Inflammatory macrophage (primary cell): ENCODE measurements at regions not wholly inside any gene's neighbourhood (a gene's known extent, or its start where the extent isn't known, plus 50 kb on each side); places are given as distances from the start of the nearest gene placed in this dataset.

Experiments used
- DNase-seq, 2 donors: peaks; one replicate each; pipeline ENCODE4 v3.0.0-alpha.2; 2020 to 2022

DNA sequence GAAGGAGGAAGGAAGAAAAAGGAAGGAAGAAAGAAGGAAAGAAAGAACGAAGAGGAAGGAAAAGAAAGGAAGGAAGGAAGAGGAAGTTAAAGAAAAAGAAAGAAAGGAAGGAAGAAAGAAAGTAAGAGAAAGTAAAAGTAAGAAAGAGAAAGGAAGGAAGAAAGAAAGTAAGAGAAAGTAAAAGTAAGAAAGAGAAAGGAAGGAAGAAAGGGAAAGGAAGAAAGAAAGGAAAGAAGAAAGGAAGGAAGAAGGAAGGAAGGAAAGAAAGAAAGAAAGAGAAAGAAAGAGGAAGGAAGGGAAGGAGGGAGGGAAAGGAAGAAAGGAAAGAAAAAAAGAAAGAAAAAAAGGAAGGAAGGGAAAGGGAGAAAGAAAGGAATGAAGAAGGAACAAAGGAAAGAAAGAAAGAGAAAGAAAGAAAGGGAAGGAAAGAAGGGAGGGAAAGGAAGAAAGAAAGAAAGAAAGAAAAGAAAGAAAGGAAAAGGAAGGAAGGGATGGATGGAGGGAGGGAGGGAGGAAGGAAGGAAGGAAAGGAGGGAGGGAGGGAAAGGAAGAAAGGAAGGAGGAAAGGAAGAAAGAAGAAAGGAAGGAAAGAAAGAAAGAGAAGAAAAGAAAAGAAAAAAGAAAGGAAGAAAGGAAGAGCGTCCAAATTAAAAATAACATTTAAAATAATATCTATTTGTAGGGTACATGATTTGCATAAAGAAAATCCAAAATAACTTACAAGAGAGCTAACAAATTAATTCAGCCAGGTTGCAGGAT is 827.9 kb downstream of the TSN start:
- no peak for DNase-seq

DNA sequence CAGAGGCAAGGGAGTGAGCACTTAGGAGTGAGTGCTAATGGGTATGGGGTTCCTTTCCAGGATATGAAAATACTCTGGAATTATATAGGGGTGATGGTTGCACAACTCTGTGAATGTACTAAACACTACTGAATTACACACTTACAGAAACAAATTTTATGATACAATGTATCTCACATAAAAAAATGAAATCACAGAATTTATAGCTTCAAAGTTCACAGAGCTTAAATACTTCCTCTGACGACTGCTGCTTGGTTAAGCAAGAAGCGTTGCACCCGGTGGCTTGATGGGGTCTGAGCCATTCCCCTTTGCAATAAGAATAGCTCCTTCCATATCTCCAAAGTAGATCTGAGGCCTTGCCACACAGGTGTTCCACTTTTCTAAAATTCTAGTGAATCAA is 835.1 kb downstream of the TSN start:
- no peak for DNase-seq

DNA sequence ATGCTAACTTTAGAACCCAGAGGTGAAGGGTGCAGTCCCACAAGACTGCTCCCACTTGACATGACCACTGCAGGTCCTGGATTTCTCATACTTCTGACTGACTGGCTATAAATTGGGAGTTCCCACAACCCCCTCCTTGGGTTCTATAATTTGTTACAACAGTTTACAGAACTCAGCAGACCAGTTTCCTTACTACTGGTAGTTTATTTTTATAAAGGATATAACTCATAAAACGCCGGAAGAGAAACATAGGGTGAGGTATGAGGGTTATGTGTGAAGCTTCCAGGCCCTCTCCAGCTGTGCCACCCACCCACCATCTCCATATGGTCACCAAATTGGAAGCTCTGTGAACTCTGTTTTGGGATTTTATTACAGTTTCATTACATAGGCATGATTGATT is 839.6 kb downstream of the TSN start:
- no peak for DNase-seq

- no peak for DNase-seq
Measured at GRCh38 chr2:122596598-122596997, 841.1 kb downstream of the TSN start.

GRCh38 chr2:122598784-122599183 is 843.3 kb downstream of the TSN start:
- no peak for DNase-seq

- DNase-seq = no peak
Measured at GRCh38 chr2:122610948-122611609, 855.6 kb downstream of the TSN start.

DNA sequence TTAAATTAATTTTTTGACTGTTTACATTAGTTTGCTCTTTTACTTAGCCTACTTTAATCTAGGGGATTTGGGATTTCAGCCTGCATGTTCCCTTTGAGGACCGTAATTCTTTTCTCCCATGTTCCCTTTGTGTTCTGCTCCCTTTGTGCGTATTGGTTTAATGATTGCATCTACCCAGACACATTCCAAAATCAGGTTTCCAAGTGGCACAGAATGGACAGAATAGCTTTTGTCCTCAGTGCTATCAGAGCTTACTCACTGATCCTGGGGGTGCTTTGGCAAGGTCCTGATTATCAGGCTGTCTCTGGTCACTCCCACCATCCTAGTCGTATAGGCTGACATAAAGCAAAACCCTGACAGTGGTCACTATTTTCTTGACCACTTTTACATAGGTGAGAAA is 867.5 kb downstream of the TSN start:
- DNase-seq = no peak

GRCh38 chr2:122627388-122627787 is 871.9 kb downstream of the TSN start:
- no peak for DNase-seq

- no peak for DNase-seq
Measured at GRCh38 chr2:122634256-122634655, 878.8 kb downstream of the TSN start.

GRCh38 chr2:122634920-122635319 is 879.5 kb downstream of the TSN start:
- no peak for DNase-seq

DNA sequence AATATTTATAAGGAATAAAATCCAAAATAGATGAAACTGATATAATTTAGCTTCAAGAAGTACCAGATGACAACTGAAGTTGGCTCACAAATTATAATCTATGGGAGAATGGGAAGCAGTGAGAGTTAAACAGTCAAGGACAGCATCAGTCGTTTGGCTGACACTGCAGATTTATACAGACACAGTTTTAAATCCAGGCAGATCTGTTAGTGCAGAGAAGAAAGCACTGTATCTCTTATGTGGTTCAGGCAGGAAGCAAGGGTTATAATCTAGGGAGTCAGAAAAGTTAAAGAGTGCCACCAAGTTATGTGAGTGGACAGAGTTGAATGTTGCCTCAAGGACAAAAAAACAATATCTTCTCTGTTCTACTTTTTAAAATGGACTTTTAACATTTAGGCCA is 880.2 kb downstream of the TSN start:
- DNase-seq = no peak

DNA sequence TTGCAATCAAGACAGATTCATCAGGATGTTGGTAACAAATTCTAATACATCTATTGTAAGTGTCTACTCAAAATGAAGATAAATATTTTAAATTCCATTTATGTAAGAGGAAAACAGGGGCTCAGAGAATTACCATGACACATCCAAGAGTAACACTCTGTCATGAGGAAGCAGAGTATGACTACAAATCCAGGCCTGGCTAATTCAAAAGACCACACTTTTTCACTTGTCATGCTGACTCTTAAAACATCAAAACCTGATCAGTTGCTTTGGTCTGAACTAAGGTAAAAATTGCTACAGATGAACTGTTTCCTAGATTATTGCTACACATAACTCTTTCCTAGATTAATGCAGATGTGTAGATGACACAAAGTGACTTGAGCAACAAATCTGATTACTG is 880.6 kb downstream of the TSN start:
- DNase-seq = no peak

DNA sequence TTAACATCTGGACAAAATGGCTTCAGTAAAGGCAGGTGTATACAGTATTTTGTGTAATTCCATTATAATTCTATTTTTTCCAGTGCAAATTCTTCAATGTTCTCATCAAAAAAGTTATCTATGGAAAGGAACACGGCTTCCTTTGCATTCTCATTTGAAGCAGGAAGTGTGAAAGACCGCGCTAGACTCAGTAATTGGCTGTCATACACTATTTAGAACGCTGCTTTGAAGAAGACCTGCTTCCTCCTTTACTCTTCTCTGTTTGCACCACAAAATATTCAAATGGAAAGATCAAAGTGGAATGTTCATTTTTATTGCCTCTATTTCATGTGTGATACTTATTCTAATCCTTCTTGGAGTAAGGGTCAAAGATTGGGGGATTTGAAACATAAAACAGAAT is 883.7 kb downstream of the TSN start:
- DNase-seq = no peak

DNA sequence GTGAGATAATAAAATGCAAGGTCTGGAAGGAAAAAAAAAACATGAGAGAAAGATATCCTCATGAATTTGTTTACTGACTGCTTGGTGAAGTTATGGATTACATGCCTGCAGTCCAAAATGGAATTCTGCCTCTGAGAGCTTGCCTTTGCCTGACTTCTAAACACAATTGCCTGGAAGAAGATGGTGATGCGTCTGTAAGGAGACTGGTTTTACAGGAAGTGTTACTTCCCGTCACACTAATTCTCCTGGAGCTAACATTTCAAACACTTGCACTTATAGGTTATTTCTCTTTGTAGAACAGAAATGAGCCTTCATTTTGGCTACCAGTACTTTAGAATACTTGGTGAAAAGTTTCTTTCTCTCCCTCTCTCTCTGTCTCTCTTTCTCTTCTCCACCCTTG is 884.3 kb downstream of the TSN start:
- DNase-seq = no peak

GRCh38 chr2:122643725-122644329 is 888.4 kb downstream of the TSN start:
- no peak for DNase-seq

DNA sequence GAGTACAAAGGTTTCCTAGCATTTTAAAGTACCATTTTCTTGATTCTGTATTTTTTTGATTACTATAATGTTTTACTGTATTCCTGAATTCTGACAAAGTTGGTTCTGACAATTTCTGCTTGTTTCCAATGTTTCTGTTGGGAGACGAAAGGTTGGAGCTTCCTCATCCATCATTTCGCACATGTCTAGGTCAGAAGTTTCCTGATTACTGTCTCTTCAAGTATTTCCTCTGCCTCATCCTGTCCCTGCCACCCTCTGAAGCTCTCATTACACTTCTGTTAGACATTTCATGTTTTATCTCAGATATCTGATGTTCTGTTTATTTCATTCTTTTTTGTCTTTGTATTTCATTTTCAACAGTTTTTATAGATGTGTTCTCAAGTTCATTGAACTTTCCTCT is 895.8 kb downstream of the TSN start:
- DNase-seq = no peak

DNA sequence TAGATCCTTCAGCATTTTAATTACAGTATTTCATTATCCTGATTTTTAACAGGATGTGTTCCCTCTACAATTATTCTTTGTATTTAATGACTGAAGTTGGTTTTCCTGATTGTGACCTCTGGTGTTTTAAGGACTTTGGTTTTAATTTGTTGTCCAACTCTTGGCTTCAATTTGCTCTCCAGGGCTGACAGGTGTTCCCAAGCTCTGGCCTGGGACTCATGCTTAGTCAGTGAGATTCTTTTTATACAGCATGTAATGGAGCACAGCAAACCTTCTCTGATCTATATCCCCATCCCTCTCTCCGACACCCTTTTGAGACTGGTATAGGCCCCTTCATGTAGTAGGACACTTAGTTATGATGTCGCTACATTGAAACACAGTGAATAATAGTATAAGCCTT is 896.3 kb downstream of the TSN start:
- DNase-seq = no peak

DNA sequence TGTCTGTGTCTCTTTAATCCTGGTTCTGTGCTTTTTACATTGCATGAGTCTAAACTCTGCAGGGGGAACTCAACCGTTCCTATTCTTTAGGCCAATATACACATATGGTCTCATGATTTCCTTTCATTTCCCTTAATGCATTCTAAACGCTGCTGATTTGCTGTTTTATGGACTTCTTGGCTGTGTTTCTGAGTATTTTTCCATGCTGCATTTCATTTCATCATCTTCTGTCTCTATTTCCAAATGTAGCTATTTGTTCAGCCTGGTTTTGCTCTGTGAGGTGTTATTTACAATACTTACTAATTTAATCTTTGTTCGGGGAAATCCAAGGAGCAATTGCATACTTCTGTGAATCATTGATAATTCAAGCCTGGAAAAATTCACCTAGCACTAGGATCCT is 897.2 kb downstream of the TSN start:
- DNase-seq = no peak

DNA sequence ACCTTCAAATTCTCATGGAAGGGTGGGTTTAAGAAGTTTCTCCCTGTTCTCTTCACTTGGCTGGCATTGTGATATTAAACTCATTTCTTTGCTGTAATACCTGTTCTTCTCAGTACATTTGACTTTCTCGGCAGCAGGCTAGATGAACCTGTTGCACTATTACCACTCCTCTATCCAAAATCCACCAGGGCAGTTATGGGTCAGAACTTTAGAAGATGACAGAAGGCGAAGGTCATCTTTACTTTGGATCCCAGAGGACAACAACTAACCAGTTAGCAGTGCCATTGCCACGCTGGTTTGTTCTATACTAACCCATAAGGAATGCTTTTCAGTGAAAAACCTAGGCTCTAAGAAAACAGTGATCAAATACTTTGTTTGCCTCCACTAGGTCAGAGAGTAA is 901.0 kb downstream of the TSN start:
- no peak for DNase-seq

GRCh38 chr2:122660786-122661634 is 905.6 kb downstream of the TSN start:
- no peak for DNase-seq

GRCh38 chr2:122663620-122664019 is 908.2 kb downstream of the TSN start:
- DNase-seq = no peak

DNA sequence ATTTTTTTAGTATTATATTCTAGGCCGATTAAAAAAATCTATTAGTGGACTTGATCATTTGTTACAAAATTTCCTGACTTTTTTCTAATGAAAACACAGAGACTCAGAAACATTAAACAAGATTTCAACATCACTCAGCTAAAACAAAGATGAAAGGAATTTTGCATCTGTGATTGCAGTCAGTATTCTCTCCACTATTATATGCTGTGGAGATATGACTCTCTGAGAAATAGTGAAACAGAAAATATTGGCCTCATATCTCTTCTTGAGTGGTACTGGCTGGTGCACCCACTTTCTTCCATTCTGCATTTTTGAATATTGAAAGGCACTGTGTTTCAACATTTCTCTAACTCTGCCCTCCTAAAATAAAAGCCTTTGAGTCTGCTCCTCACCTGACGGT is 914.2 kb downstream of the TSN start:
- no peak for DNase-seq

DNA sequence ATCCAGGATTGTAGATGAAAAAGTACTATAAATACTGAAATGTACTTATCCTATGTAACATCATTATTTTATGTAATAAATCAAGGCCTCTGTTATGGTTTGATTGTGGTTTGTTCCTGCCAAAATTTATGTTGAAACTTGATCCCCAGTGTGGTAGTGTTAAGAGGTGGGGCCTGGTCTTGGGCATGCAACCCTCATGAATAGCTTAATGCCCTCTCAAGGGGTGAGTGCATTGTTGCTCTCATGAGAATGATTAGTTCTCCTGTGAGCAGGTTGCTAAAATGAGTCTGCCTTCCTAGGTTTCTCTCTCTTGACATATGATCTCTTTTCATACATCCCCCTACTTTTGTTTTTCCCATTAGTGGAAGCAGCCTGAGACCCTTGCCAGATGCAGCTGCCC is 915.4 kb downstream of the TSN start:
- DNase-seq = no peak
